COLO668 (cell line): ENCODE measurements at regions not wholly inside any gene's neighbourhood (a gene's known extent, or its start where the extent isn't known, plus 50 kb on each side); places are given as distances from the start of the nearest gene placed in this dataset.

Source experiments
- DNase-seq: peaks from one replicate; lab custom pipeline; 2025; ENCODE audit not compliant: unreplicated experiment; lab: John Stamatoyannopoulos, UW

GRCh38 chr7:35399840-35400239 lies 145.9 kb upstream of the TBX20 start:
- no peak for DNase-seq

GRCh38 chr7:35399216-35399615 lies 145.3 kb upstream of the TBX20 start:
- DNase-seq, result no peak

DNA sequence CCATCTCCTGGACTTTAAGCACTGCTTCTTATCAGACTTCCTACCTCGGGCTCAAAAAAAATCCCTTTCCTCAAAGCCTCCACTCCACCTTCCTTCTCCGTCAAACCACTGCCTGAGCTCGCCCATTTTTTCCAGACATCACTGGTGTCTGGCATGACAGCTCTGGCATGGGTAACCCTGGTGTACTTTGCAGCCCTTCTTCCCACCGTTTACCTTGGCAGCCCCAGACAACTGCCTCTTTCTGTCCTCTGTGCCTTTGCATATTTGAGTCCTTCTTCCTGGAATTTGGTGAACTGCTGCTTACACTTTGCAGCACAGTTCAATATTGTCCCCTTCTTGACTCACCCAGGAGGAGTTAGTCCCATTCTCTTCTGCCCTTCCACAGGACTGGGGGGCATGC lies 144.6 kb upstream of the TBX20 start:
- DNase-seq, result no peak

- no peak for DNase-seq
Measured at GRCh38 chr7:35390146-35390545, 136.2 kb upstream of the TBX20 start.

DNA sequence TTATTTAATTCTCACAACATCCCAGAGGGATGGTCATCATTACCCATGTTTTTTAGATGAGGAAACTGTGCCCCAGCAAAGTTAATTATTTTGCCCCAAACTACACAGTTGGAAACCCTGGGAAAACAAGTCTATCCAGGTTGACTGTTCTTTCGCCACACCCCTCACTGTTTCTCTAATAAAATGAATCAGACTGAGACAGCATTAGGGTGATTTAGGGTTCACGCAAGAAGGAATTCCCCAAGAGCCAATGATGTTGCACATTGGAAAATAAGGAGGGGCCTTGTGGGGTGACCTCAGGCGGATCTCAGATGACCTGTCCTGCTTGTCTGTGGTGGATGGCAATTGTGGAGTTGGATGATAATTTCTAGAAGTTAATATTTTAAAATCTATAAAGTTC lies 135.7 kb upstream of the TBX20 start:
- DNase-seq, result no peak

- DNase-seq, result no peak
Measured at GRCh38 chr7:35386816-35387706, 133.2 kb upstream of the TBX20 start.

DNA sequence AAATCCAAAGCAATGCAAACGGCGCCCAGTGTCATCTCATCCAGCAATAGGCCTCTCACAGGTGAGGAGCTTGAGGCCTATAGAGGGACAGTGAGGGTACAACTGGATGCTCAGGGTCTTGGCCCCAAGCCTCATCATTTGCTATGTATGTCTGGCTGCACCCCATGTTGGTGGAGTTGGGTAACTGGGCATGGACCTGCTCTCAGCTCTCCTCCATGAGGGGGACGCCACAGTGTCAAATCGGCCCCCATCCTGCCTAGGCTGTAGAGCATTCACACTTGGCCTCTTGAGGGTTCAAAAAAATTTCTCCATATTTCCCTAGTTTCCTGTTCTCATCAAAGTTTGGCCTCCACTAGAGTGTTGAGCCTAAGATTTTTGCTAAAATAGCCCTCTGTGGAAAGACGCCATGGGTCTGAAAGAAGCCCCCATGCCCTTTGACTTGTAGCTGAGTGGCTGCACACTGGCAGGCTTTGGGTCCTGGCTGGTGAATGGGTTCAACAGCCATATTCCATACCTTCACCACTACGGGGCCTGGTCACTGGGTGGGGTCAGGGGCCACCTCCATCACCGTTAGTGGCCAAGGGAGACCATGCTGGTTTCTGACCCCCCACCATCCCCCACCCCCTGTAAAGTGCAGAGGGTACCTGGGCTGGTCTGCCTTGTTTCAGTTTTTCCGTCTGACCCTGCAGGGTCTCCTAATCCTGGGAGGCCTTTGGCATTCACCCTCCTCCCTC lies 132.3 kb upstream of the TBX20 start:
- DNase-seq, result no peak

- DNase-seq, result no peak
Measured at GRCh38 chr7:35384761-35385700, 131.1 kb upstream of the TBX20 start.

- no peak for DNase-seq
Measured at GRCh38 chr7:35380739-35381224, 126.9 kb upstream of the TBX20 start.

- DNase-seq, result no peak
Measured at GRCh38 chr7:35379481-35379880, 125.6 kb upstream of the TBX20 start.

- no peak for DNase-seq
Measured at GRCh38 chr7:35375516-35375915, 121.6 kb upstream of the TBX20 start.

DNA sequence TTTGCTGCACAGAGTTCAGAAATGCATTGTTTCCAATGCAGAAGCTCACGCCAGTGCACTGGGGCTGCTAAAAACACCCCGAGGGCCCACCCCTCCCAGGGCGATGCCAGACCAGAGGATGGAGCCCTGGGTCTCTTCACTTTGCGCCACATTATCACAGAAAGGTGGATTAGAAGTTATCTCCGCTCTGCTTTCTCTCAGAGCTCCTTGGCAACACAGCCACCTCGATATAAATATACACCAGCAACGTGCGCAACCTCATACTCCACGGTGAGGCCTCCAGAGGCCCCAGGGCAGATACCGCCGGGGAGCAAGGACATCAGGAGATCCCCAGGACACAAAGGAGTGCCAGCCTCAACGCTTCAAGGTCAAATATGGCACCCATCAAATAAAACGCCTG lies 121.0 kb upstream of the TBX20 start:
- DNase-seq, result no peak

DNA sequence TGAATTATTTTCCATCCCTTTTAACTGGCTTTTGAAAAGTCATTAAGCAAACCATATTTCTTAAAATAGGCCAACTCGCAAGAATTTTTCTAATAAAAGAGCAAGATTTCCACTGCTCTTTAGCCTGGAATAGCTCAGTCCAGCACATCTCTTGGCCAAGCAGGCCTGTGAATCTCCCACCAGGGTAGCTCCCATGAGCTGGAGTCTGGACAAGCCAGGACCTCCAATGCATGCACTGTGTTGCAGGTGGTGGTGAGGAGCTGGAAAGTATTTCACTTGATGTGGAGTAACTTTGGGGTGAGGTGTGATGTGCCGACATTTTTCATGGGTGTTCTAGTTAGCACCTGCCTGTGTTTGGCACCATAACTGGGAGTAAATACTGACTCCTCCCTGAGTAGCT lies 117.3 kb upstream of the TBX20 start:
- DNase-seq, result no peak

- DNase-seq, result no peak
Measured at GRCh38 chr7:35370687-35371086, 116.8 kb upstream of the TBX20 start.

GRCh38 chr7:35366167-35367155 lies 112.6 kb upstream of the TBX20 start:
- DNase-seq, result no peak

- DNase-seq, result no peak
Measured at GRCh38 chr7:35365523-35365922, 111.6 kb upstream of the TBX20 start.

DNA sequence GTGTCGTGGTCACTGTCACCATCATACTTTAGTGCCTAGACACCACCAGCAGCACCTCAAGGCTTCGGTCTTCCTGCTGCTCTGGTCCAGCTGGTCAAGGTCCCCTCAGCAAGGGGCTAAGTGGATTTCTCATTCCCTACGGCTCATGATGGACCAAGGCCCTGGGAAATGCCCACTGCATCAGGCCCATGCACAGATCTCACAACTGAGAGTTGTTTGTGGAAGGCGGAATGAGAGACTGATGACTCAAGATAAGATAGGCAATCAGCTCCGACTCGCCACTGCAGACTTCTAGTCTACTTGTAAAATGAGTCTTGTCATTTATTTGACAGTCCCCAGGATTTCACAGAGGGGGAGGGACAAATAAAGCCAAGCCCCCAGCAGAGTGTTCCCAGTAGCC lies 108.4 kb upstream of the TBX20 start:
- no peak for DNase-seq

DNA sequence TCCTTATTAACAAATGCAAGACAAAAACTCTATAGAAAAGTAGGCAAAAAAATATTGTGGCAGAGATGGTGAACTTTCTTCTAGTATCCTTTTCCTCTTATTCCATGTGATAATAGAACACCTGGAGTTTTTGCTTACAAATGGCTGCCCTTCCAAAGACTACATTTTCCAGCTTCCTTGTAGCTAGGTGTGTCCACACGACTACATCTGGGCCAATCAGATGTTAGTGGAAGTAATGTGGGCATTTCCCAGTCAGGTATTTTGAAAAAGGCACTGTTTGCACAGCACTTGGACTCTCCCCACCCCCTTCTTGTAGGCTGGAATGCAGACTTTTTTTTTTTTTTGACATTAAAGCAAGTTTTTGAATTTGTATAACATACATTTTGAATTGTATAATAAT lies 105.5 kb upstream of the TBX20 start:
- DNase-seq, result no peak

DNA sequence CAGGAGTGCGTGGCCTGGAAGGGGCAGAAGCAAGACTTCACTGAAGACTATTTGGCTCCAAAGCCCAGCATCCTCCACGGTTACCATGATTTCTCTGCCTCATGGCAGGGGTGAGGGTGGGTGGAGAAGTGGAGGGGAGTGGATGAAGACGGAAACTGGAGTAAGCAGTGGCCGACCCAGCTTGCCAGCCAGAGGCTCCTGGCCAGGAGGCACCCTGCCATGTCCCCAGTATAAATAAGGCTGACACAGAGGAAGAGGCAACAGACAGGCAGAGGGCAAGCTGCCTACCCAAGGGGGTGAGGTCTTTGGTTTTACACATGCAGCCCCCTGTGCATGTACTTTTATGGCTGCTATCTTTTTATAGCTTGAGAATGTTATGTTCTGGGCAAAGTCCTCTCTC lies 102.6 kb upstream of the TBX20 start:
- DNase-seq, result no peak

DNA sequence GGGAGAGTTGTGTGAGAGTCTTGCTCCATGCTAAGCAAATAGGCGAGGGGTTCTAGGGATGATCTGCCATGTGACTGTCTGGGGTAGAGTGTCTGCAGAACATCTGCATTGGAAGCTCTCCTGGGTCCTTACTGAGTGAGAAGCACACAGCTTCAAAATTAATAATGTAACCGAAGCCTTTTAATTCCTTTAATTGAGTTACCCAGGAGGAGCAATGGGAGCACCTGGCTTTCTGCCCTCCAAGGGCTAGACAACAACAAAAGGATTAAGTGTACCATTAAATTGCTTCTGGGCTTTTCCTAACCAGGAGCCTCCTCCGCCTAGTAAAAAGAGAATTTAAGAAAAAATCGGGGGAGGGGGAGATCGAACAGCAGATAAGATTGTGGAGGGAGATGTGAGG lies 102.0 kb upstream of the TBX20 start:
- DNase-seq, result no peak
